ENCODE measurements at regions not wholly inside any gene's neighbourhood (a gene's known extent, or its start where the extent isn't known, plus 50 kb on each side); places are given as distances from the start of the nearest gene placed in this dataset.

DNA sequence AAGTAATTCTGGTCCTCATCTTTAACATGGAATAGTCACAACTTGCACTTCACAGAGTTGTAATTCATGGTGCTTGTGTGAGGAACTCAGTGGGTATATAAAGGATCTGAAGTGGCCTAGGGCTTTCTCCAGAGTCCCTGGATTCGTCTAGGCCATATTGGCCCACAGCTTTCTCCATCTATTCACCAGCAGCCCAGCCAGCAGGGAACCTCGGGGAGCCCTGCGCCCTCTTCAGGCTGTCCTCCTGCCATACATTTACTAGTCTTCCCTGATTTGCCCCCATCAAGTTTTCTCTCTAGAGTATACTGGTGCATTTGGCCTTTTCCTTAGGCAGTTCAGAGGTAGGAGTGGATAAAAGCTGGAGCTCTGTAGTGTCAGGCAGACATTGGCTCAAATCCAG lies 278.3 kb downstream of the MYCN start:
- TF ChIP-seq CTCF (IDR thresholded peaks at IDR 0.05) (peak; percentile 31; the same call in 1 of the 2 replicates), ZFX (IDR thresholded peaks at IDR 0.05; ENCODE audit: borderline replicate concordance) (no peak)

Data from 22Rv1 (cell line).